DOHH2 (cell line): ENCODE measurements at regions not wholly inside any gene's neighbourhood (a gene's known extent, or its start where the extent isn't known, plus 50 kb on each side); places are given as distances from the start of the nearest gene placed in this dataset.

Experiments
- H3F3A ChIP-seq: fragments of 200-600 bp; sonication (generic), shearing (Covaris generic); 2 replicates; pipeline ENCODE4 v1.6.0; 2016; ENCODE audit warnings: antibody characterized with exemption, mild to moderate bottlenecking; ENCODE audit not compliant: control insufficient read depth, insufficient read depth
- H3K27ac ChIP-seq: fragments of 200-600 bp; sonication (generic); 2 replicates; pipeline ENCODE4 v1.5.1; 2014; ENCODE audit warnings: low read depth, mild to moderate bottlenecking, low read length, moderate library complexity
- H3K27me3 ChIP-seq: fragments of 200-600 bp; sonication (generic); 2 replicates; pipeline ENCODE4 v1.6.1; 2014; ENCODE audit warnings: mild to moderate bottlenecking, low read length, mixed read lengths; ENCODE audit not compliant: control insufficient read depth
- H3K36me3 ChIP-seq: fragments of 200-600 bp; sonication (generic); 2 replicates; pipeline ENCODE4 v1.6.1; 2014; ENCODE audit warnings: mild to moderate bottlenecking, low read length, moderate library complexity, mixed read lengths; ENCODE audit not compliant: control insufficient read depth
- H3K4me1 ChIP-seq: fragments of 200-600 bp; sonication (generic); 2 replicates; pipeline ENCODE4 v1.6.1; 2014; ENCODE audit warnings: mild to moderate bottlenecking, low read length, mixed read lengths; ENCODE audit not compliant: control insufficient read depth
- H3K4me2 ChIP-seq: fragments of 200-600 bp; sonication (generic); 2 replicates; pipeline ENCODE4 v1.6.0; 2014; ENCODE audit warnings: mild to moderate bottlenecking, low read length, moderate library complexity
- H3K4me3 ChIP-seq: fragments of 200-600 bp; sonication (generic); 2 replicates; pipeline ENCODE4 v1.5.1; 2014; ENCODE audit warnings: mild to moderate bottlenecking, low read length, mixed read lengths
- H3K79me2 ChIP-seq: fragments of 200-600 bp; sonication (generic); 2 replicates; pipeline ENCODE4 v1.6.1; 2014; ENCODE audit warnings: mild to moderate bottlenecking, low read length, mixed read lengths; ENCODE audit not compliant: control insufficient read depth
- H3K9me2 ChIP-seq: fragments of 200-600 bp; sonication (generic); replicated peaks from 2 replicates; pipeline ENCODE4 v1.6.1; 2014; ENCODE audit warnings: mild to moderate bottlenecking, low read length, mixed read lengths; ENCODE audit not compliant: control insufficient read depth
- H3K9me3 ChIP-seq: fragments of 200-600 bp; sonication (generic); 2 replicates; pipeline ENCODE4 v1.6.1; 2014; ENCODE audit warnings: antibody characterized with exemption, low read length, mixed read lengths; ENCODE audit not compliant: control insufficient read depth, insufficient read depth
- H4K20me1 ChIP-seq: fragments of 200-600 bp; sonication (generic); 2 replicates; pipeline ENCODE4 v1.6.0; 2014; ENCODE audit warnings: low read depth, mild to moderate bottlenecking, antibody characterized with exemption, low read length, moderate library complexity; ENCODE audit not compliant: control insufficient read depth, insufficient read depth
- CTCF ChIP-seq: fragments of 200-600 bp; sonication (generic); IDR thresholded peaks from one replicate; pipeline ENCODE4 v1.5.1; 2014; ENCODE audit warnings: antibody characterized with exemption, mild to moderate bottlenecking, low read depth, low read length; ENCODE audit not compliant: poor library complexity, severe bottlenecking
- EZH2phosphoT487 ChIP-seq: fragments of 200-600 bp; sonication (generic); IDR thresholded peaks from 2 replicates; pipeline ENCODE4 v1.6.1; 2017; ENCODE audit warnings: borderline replicate concordance, mild to moderate bottlenecking, antibody characterized with exemption, low read length, moderate library complexity, mixed read lengths

- Histone ChIP-seq H3K4me1 (no peaks in the 10 kb centered on the region), H3K36me3 (no peaks in the 10 kb centered on the region), H4K20me1 (no peaks in the 10 kb centered on the region), H3F3A (no peaks in the 10 kb centered on the region), H3K4me3 (no peak overlapping the region), H3K4me2 (no peak overlapping the region), H3K9me2 (no peaks in the 10 kb centered on the region), H3K79me2 (no peaks in the 10 kb centered on the region), H3K27ac (no peak overlapping the region), H3K27me3 (no peaks in the 10 kb centered on the region), H3K9me3 (peaks cover 9% of the 10 kb centered on the region; the same call in 1 of the 2 replicates)
- TF ChIP-seq CTCF = no peak
- no peak for TF ChIP-seq EZH2phosphoT487
These were observed 298.1 kb upstream of the NEBL start for GRCh38 chr10:21195252-21195651.

- Histone ChIP-seq H3K4me1 (no peaks in the 10 kb centered on the region), H3K27ac (no peak overlapping the region), H3K9me3 (peaks cover 9% of the 10 kb centered on the region; the same call in 1 of the 2 replicates), H3K9me2 (no peaks in the 10 kb centered on the region), H3K79me2 (no peaks in the 10 kb centered on the region), H3K4me3 (no peak overlapping the region), H4K20me1 (no peaks in the 10 kb centered on the region), H3K27me3 (no peaks in the 10 kb centered on the region), H3K36me3 (no peaks in the 10 kb centered on the region), H3F3A (no peaks in the 10 kb centered on the region), H3K4me2 (no peak overlapping the region)
- TF ChIP-seq EZH2phosphoT487 (no peak), CTCF (no peak)
These were observed 297.4 kb upstream of the NEBL start for GRCh38 chr10:21194510-21194993.

- H3K9me2 ChIP-seq = no peaks in the 10 kb centered on the region
- no peaks in the 10 kb centered on the region for H3K36me3 ChIP-seq
- H3K79me2 ChIP-seq = no peaks in the 10 kb centered on the region
- TF ChIP-seq EZH2phosphoT487 (no peak), CTCF (no peak)
- no peaks in the 10 kb centered on the region for H3K27me3 ChIP-seq
- H3F3A ChIP-seq = no peaks in the 10 kb centered on the region
- no peaks in the 10 kb centered on the region for H3K4me1 ChIP-seq
- H4K20me1 ChIP-seq = no peaks in the 10 kb centered on the region
- H3K4me2 ChIP-seq = no peak overlapping the region
- H3K4me3 ChIP-seq = no peak overlapping the region
- H3K27ac ChIP-seq = no peak overlapping the region
- peaks cover 4% of the 10 kb centered on the region; the same call in 1 of the 2 replicates for H3K9me3 ChIP-seq
These were observed 296.1 kb upstream of the NEBL start for GRCh38 chr10:21193196-21193595.
